GM23338 (cell line): ENCODE measurements at regions not wholly inside any gene's neighbourhood (a gene's known extent, or its start where the extent isn't known, plus 50 kb on each side); places are given as distances from the start of the nearest gene placed in this dataset.

Experiments
- ATAC-seq: fragments of 200-7000 bp; cut with Tn5 transposase; 3 replicates; pipeline ENCODE4 v1.9.1; 2020
- DNase-seq: peaks from one replicate; pipeline ENCODE4 v3.0.0-alpha.2; 2015; ENCODE audit warnings: low spot score
- H2AFZ ChIP-seq: fragments of 200-600 bp; sonication (generic); 2 replicates; pipeline ENCODE4 v1.8.0; 2016; ENCODE audit warnings: antibody characterized with exemption, mild to moderate bottlenecking, moderate library complexity
- H3F3A ChIP-seq: fragments of 200-600 bp; sonication (generic); replicated peaks from 2 replicates; pipeline ENCODE4 v1.8.0; 2017; ENCODE audit warnings: antibody characterized with exemption, mixed run types, low read depth
- H3K27ac ChIP-seq: fragments of 200-600 bp; sonication (generic); 2 replicates; pipeline ENCODE4 v1.6.1; 2016; ENCODE audit warnings: low read depth
- H3K27me3 ChIP-seq: fragments of 200-600 bp; sonication (generic); 2 replicates; pipeline ENCODE4 v1.8.0; 2016; ENCODE audit warnings: mild to moderate bottlenecking, mixed run types, moderate library complexity; ENCODE audit not compliant: insufficient read depth
- H3K36me3 ChIP-seq: fragments of 200-600 bp; sonication (generic); 2 replicates; pipeline ENCODE4 v1.8.0; 2016; ENCODE audit warnings: mild to moderate bottlenecking; ENCODE audit not compliant: insufficient read depth
- H3K4me1 ChIP-seq: fragments of 200-600 bp; sonication (generic); 2 replicates; pipeline ENCODE4 v1.8.0; 2016; ENCODE audit warnings: mild to moderate bottlenecking, moderate library complexity; ENCODE audit not compliant: insufficient read depth
- H3K4me2 ChIP-seq: fragments of 200-600 bp; sonication (generic); 2 replicates; pipeline ENCODE4 v1.7.1; 2017; ENCODE audit warnings: mixed run types
- H3K4me3 ChIP-seq: fragments of 200-600 bp; sonication (generic); 2 replicates; pipeline ENCODE4 v1.6.1; 2016; ENCODE audit warnings: mixed run types
- H3K79me2 ChIP-seq: fragments of 200-600 bp; sonication (generic); replicated peaks from 2 replicates; pipeline ENCODE4 v1.8.0; 2017; ENCODE audit warnings: mild to moderate bottlenecking; ENCODE audit not compliant: insufficient read depth
- H3K9me2 ChIP-seq: fragments of 200-600 bp; sonication (generic); 2 replicates; pipeline ENCODE4 v1.8.0; 2017; ENCODE audit not compliant: insufficient read depth
- H4K20me1 ChIP-seq: fragments of 200-600 bp; sonication (generic); replicated peaks from 2 replicates; pipeline ENCODE4 v1.8.0; 2017; ENCODE audit warnings: mild to moderate bottlenecking; ENCODE audit not compliant: insufficient read depth
- H3K27ac Mint-ChIP-seq: 2 replicates; pipeline ENCODE4 v1.8.0; 2020; ENCODE audit warnings: inconsistent platforms, mild to moderate bottlenecking, moderate library complexity, mixed read lengths
- H3K27me3 Mint-ChIP-seq: 3 replicates; pipeline ENCODE4 v1.8.0; 2022; ENCODE audit warnings: low read depth, mild to moderate bottlenecking, moderate library complexity, mixed read lengths, inconsistent platforms; ENCODE audit not compliant: insufficient read depth, poor library complexity
- H3K36me3 Mint-ChIP-seq: 3 replicates; pipeline ENCODE4 v1.8.0; 2021; ENCODE audit warnings: low read depth, mild to moderate bottlenecking, inconsistent platforms, moderate library complexity, mixed read lengths
- H3K4me1 Mint-ChIP-seq: 3 replicates; pipeline ENCODE4 v1.8.0; 2020; ENCODE audit warnings: mild to moderate bottlenecking, inconsistent platforms, mixed read lengths
- H3K4me3 Mint-ChIP-seq: 3 replicates; pipeline ENCODE4 v1.8.0; 2021; ENCODE audit warnings: moderate library complexity, mild to moderate bottlenecking, inconsistent platforms, mixed read lengths
- H3K9me3 Mint-ChIP-seq: 3 replicates; pipeline ENCODE4 v1.8.0; 2020; ENCODE audit warnings: moderate library complexity, mild to moderate bottlenecking, inconsistent platforms, mixed read lengths
- CREB1 ChIP-seq: fragments of 250-450 bp; sonication (Bioruptor Pico); IDR thresholded peaks from 2 replicates; pipeline ENCODE4 v1.5.0; 2020; ENCODE audit warnings: low read depth, mild to moderate bottlenecking, moderate library complexity
- CTCF ChIP-seq, 2 experiments: fragments of 200-600 bp in 1 of 2; sonication (generic) in 1 of 2; conservative IDR thresholded peaks; 2 replicates each; pipeline versions ENCODE4 v1.5.1 to v1.6.1; 2016 to 2017; ENCODE audit warnings: antibody characterized with exemption in 2 of 2, low read depth in 2 of 2, mild to moderate bottlenecking in 2 of 2, moderate library complexity in 1 of 2
- ETS1 ChIP-seq: IDR thresholded peaks from 2 replicates; pipeline ENCODE4 v1.6.1; 2016; ENCODE audit warnings: antibody characterized with exemption
- EZH2 ChIP-seq: fragments of 200-600 bp; sonication (generic); IDR thresholded peaks from one replicate; pipeline ENCODE4 v1.8.0; 2017; ENCODE audit warnings: antibody characterized with exemption, mild to moderate bottlenecking, low read depth; ENCODE audit not compliant: unreplicated experiment
- EZH2phosphoT487 ChIP-seq: fragments of 200-600 bp; sonication (generic); IDR thresholded peaks from one replicate; pipeline ENCODE4 v1.8.1; 2018; ENCODE audit warnings: antibody characterized with exemption; ENCODE audit not compliant: unreplicated experiment
- REST ChIP-seq: IDR thresholded peaks from one replicate; pipeline ENCODE4 v1.6.1; 2018; ENCODE audit warnings: antibody characterized with exemption; ENCODE audit not compliant: unreplicated experiment
- ZNF114 ChIP-seq: fragments of 250-450 bp; sonication (Bioruptor Pico); IDR thresholded peaks from 2 replicates; pipeline ENCODE4 v1.5.0; 2020; ENCODE audit warnings: mild to moderate bottlenecking, moderate library complexity
- ZNF331 ChIP-seq: fragments of 250-450 bp; sonication (Bioruptor Pico); IDR thresholded peaks from 2 replicates; pipeline ENCODE4 v1.5.0; 2020; ENCODE audit warnings: low read depth, mild to moderate bottlenecking, moderate library complexity
- ZNF462 ChIP-seq: fragments of 250-450 bp; sonication (Bioruptor Pico); IDR thresholded peaks from 2 replicates; pipeline ENCODE4 v1.5.0; 2020; ENCODE audit warnings: mild to moderate bottlenecking, moderate library complexity

GRCh38 chr6:19599796-19600464 lies 237.2 kb upstream of the ID4 start (continued):
- no peak for TF ChIP-seq CTCF (conservative IDR thresholded peaks at IDR 0.05; ENCODE audit: low read depth in 2 of 2)
- TF ChIP-seq REST, result no peak
- no peak for TF ChIP-seq ZNF331 (CRISPR knock-in tag)
- no peak for TF ChIP-seq ZNF114 (CRISPR knock-in tag)
- TF ChIP-seq EZH2, result no peak
- no peak for TF ChIP-seq ETS1
- no peak for TF ChIP-seq EZH2phosphoT487

- no peak for ATAC-seq
- TF ChIP-seq ZNF114 (CRISPR knock-in tag) (no peak), ZNF331 (CRISPR knock-in tag) (no peak), CREB1 (CRISPR knock-in tag) (no peak), ETS1 (no peak), ZNF462 (no peak), EZH2phosphoT487 (no peak)
Observed at GRCh38 chr6:19602434-19603013, 234.6 kb upstream of the ID4 start.

More at GRCh38 chr6:19602434-19603013, 234.6 kb upstream of the ID4 start:
- DNase-seq, result no peak
- no peak overlapping the region for H3K4me2 ChIP-seq
- no peaks in the 10 kb centered on the region for H3K79me2 ChIP-seq
- H3K9me2 ChIP-seq, result 0 out of 2 replicates have a peak, but pooled peaks cover 13% of the 10 kb centered on the region
- Mint-ChIP-seq H3K9me3 (no peaks in the 10 kb centered on the region), H3K27me3 (peaks cover 3% of the 10 kb centered on the region), H3K27ac (no peak overlapping the region), H3K4me1 (no peaks in the 10 kb centered on the region; the same call in 1 of the 3 replicates), H3K4me3 (no peak overlapping the region), H3K36me3 (no peaks in the 10 kb centered on the region)
- H3K27me3 ChIP-seq, result no peaks in the 10 kb centered on the region
- no peak overlapping the region for H3K27ac ChIP-seq
- no peaks in the 10 kb centered on the region for H3K36me3 ChIP-seq
- no peaks in the 10 kb centered on the region for H3F3A ChIP-seq
- H2AFZ ChIP-seq, result 0 out of 2 replicates have a peak overlapping the region, but pooled peaks have one; percentile 49
- H3K4me1 ChIP-seq, result no peaks in the 10 kb centered on the region
- no peak overlapping the region for H3K4me3 ChIP-seq
- no peaks in the 10 kb centered on the region for H4K20me1 ChIP-seq
